Upper lobe of right lung (tissue), 1 donor: ENCODE measurements at regions not wholly inside any gene's neighbourhood (a gene's known extent, or its start where the extent isn't known, plus 50 kb on each side); places are given as distances from the start of the nearest gene placed in this dataset.

ENCODE experiments used
- ATAC-seq: fragments of 200-7000 bp; cut with Tn5 transposase; one replicate; pipeline ENCODE4 v1.9.1; 2020; ENCODE audit warnings: mild to moderate bottlenecking, moderate library complexity
- DNase-seq: peaks from one replicate; pipeline ENCODE4 v3.0.0-alpha.2; 2020
- H3K27ac ChIP-seq: fragments of 200-600 bp; one replicate; pipeline ENCODE4 v1.8.0; 2022
- H3K27me3 ChIP-seq: fragments of 200-600 bp; one replicate; pipeline ENCODE4 v1.8.0; 2022; ENCODE audit warnings: mild to moderate bottlenecking
- H3K36me3 ChIP-seq: fragments of 200-600 bp; one replicate; pipeline ENCODE4 v1.8.0; 2022
- H3K4me1 ChIP-seq: fragments of 200-600 bp; one replicate; pipeline ENCODE4 v1.8.0; 2022
- H3K4me3 ChIP-seq: fragments of 200-600 bp; one replicate; pipeline ENCODE4 v1.8.0; 2022; ENCODE audit warnings: mild to moderate bottlenecking
- H3K9me3 ChIP-seq: fragments of 200-600 bp; one replicate; pipeline ENCODE4 v1.8.0; 2022
- CTCF ChIP-seq: fragments of 200-600 bp; IDR thresholded peaks from one replicate; pipeline ENCODE4 v1.8.0; 2022; ENCODE audit warnings: antibody characterized with exemption
- intact Hi-C: fragments of 100-400 bp; cut with DNase I; formaldehyde crosslinking; loops from one replicate; pipeline ENCODE4 v1.11.0; 2022
- donor health status: DM: no; HTN: yes; CAD: no; lungs with severe emphysema.

- H3K27me3 ChIP-seq: no peaks in the 10 kb centered on the region
- no peak overlapping the region for H3K27ac ChIP-seq
- ATAC-seq (no peak), DNase-seq (no peak)
- H3K4me1 ChIP-seq: no peaks in the 10 kb centered on the region
- no peak for TF ChIP-seq CTCF
- intact Hi-C loops: no loop called here
- H3K9me3 ChIP-seq: peaks cover 15% of the 10 kb centered on the region
- H3K4me3 ChIP-seq: no peak overlapping the region
- no peaks in the 10 kb centered on the region for H3K36me3 ChIP-seq
These were observed 144.7 kb upstream of the IL12B start for GRCh38 chr5:159475026-159475425.

GRCh38 chr5:159478950-159479349 lies 148.7 kb upstream of the IL12B start:
- intact Hi-C loops: no loop called here
- no peaks in the 10 kb centered on the region for H3K27me3 ChIP-seq
- H3K9me3 ChIP-seq: peaks cover 15% of the 10 kb centered on the region
- H3K4me1 ChIP-seq: no peaks in the 10 kb centered on the region
- no peak overlapping the region for H3K27ac ChIP-seq
- H3K36me3 ChIP-seq: no peaks in the 10 kb centered on the region
- ATAC-seq (peak; percentile 26), DNase-seq (no peak)
- no peak overlapping the region for H3K4me3 ChIP-seq
- TF ChIP-seq CTCF: no peak

DNA sequence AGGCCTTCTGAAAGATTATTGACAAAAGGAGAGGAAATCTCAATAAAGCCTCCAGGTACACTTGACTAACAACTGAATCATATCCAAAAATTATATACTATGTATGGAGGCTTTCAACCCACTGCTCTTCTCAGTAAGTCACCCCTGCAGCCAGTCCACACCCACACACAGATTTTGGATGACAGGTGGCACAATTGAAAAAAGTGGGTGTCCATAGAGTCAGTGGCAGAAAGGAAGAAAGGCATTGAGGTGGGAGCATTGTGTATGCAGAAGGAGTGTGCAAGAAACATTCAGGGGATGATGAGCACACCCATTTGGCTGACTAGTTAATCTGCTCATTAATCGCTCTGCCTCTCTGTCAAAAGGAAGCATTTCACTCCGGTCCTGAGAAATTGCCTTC lies 150.6 kb upstream of the IL12B start:
- intact Hi-C loops: no loop called here
- DNase-seq (no peak), ATAC-seq (no peak)
- no peak overlapping the region for H3K27ac ChIP-seq
- H3K9me3 ChIP-seq: no peaks in the 10 kb centered on the region
- H3K27me3 ChIP-seq: no peaks in the 10 kb centered on the region
- no peak overlapping the region for H3K4me3 ChIP-seq
- no peaks in the 10 kb centered on the region for H3K4me1 ChIP-seq
- TF ChIP-seq CTCF: no peak
- H3K36me3 ChIP-seq: no peaks in the 10 kb centered on the region

DNA sequence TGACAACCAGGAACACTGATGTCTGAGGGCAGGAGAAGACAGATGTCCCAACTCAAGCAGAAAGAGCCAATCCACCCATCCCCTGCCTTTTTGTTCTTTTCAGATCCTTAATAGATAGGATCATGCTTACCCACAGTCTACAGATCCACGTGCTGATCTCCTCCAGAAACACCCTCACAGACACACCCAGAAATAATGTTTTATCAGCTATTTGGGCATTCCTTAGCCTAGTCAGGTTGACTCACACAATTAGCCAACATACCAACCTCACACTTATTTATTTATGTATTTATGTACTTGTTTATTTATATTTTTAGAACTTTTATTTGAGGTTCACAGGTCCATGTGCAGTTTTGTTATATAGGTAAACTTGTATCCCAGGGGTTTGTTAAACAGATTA lies 151.5 kb upstream of the IL12B start:
- Histone ChIP-seq H3K9me3 (no peaks in the 10 kb centered on the region), H3K27me3 (no peaks in the 10 kb centered on the region), H3K27ac (no peak overlapping the region), H3K4me1 (no peaks in the 10 kb centered on the region), H3K36me3 (no peaks in the 10 kb centered on the region), H3K4me3 (no peak overlapping the region)
- intact Hi-C loops: no loop called here
- no peak for DNase-seq
- TF ChIP-seq CTCF: no peak
- ATAC-seq: no peak

DNA sequence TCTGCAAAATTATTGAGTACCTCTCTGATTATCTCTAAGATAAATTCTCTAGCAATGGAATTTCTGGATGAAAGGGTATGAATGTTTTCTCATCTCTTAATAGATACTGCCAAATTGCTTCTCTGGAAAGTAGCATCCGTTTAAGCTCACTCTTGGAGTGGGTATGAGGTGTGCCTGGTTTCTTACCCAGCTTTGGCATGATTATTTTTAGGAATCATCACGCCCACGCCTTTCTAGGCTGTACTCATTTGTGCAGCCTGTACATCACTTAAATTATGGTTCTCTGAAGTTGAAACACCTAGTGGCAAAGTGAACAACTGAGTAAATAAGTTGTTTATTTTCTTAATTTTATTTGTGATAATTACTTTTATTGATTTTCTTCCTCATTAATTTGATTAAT lies 156.5 kb upstream of the IL12B start:
- no peak overlapping the region for H3K27ac ChIP-seq
- no peaks in the 10 kb centered on the region for H3K36me3 ChIP-seq
- no peaks in the 10 kb centered on the region for H3K27me3 ChIP-seq
- no peaks in the 10 kb centered on the region for H3K9me3 ChIP-seq
- H3K4me3 ChIP-seq: no peak overlapping the region
- no peaks in the 10 kb centered on the region for H3K4me1 ChIP-seq
- ATAC-seq: no peak
- intact Hi-C loops: no loop called here
- TF ChIP-seq CTCF: no peak
- DNase-seq: no peak

- H3K27me3 ChIP-seq: no peaks in the 10 kb centered on the region
- H3K4me3 ChIP-seq: no peak overlapping the region
- DNase-seq (no peak), ATAC-seq (no peak)
- no peaks in the 10 kb centered on the region for H3K36me3 ChIP-seq
- H3K27ac ChIP-seq: no peak overlapping the region
- no peaks in the 10 kb centered on the region for H3K9me3 ChIP-seq
- TF ChIP-seq CTCF: no peak
- H3K4me1 ChIP-seq: no peaks in the 10 kb centered on the region
- intact Hi-C loops: no loop called here
These were observed 158.2 kb upstream of the IL12B start for GRCh38 chr5:159488516-159488915.
